HepG2 (cell line): ENCODE measurements at regions not wholly inside any gene's neighbourhood (a gene's known extent, or its start where the extent isn't known, plus 50 kb on each side); places are given as distances from the start of the nearest gene placed in this dataset.

Experiments used
- ATAC-seq: fragments of 200-7000 bp; cut with Tn5 transposase; 3 replicates; pipeline ENCODE4 v1.9.1; 2020; ENCODE audit warnings: mild to moderate bottlenecking, moderate library complexity
- BruUV-seq: library from RNA; stranded (reverse); fragments of 400-500 nt; replicated peaks from 2 replicates; lab custom pipeline; 2021; lab: Mats Ljungman, UMichigan
- CTCF ChIA-PET: fragments of 300-600 bp; formaldehyde crosslinking; extraction: SDS; loops from one replicate; lab custom pipeline; 2021; ENCODE audit warnings: low total read pairs, inconsistent platforms, low intra/inter-chr PET ratio; lab: Yijun Ruan, JAX
- POLR2A ChIA-PET: fragments of 350-600 bp; sonication (Branson Sonifier 250); formaldehyde crosslinking; loops from one replicate; lab custom pipeline; 2020; ENCODE audit warnings: antibody characterized with exemption, inconsistent platforms; lab: Yijun Ruan, JAX
- DNase-seq: peaks from one replicate; pipeline ENCODE4 v3.0.0-alpha.2; 2015; ENCODE audit warnings: low spot score
- FAIRE-seq: peaks from 3 replicates; lab custom pipeline; 2011; peaks lifted over from hg19 to GRCh38; lab: Jason Lieb, UNC
- H2AFZ ChIP-seq: one replicate; pipeline ENCODE4 v1.6.1; 2011; ENCODE audit warnings: low read length, inconsistent platforms
- H3K27ac ChIP-seq: fragments of 300-600 bp; 3 replicates; pipeline ENCODE4 v1.8.0; 2011; ENCODE audit warnings: mixed run types, mild to moderate bottlenecking, mixed read lengths, low read length, inconsistent platforms; ENCODE audit not compliant: insufficient read depth; ENCODE audit errors: extremely low read length
- H3K27me3 ChIP-seq, 2 experiments: fragments of 200-600 bp in 1 of 2; 2 replicates in 1 of 2; 3 replicates in 1 of 2; pipeline versions ENCODE4 v1.6.0 to v1.8.0; 2011; ENCODE audit warnings: low read length in 2 of 2, mild to moderate bottlenecking in 2 of 2, moderate library complexity in 2 of 2, inconsistent platforms in 1 of 2; ENCODE audit not compliant: insufficient read depth in 2 of 2, control insufficient read depth in 1 of 2
- H3K36me3 ChIP-seq, 2 experiments: fragments of 200-600 bp in 1 of 2; replicated peaks in 1 of 2; 2 replicates in 1 of 2; 3 replicates in 1 of 2; pipeline versions ENCODE4 v1.5.1 to v1.8.0; 2011; ENCODE audit warnings: low read length in 2 of 2, inconsistent platforms in 1 of 2; ENCODE audit not compliant: insufficient read depth in 2 of 2, control insufficient read depth in 1 of 2
- H3K4me1 ChIP-seq: 2 replicates; pipeline ENCODE4 v1.5.1; 2012; ENCODE audit warnings: low read length, inconsistent platforms; ENCODE audit not compliant: insufficient read depth
- H3K4me2 ChIP-seq: 2 replicates; pipeline ENCODE4 v1.6.0; 2011; ENCODE audit warnings: low read depth, low read length, inconsistent platforms
- H3K4me3 ChIP-seq, 3 experiments: fragments of 200-600 bp in 1 of 3; sonication (generic), shearing (Covaris generic) in 1 of 3; replicated peaks in 1 of 3; 2 replicates each; pipeline ENCODE4 v1.5.1; 2011 to 2016; ENCODE audit warnings: low read length in 3 of 3, inconsistent platforms in 2 of 3, low read depth in 2 of 3, mild to moderate bottlenecking in 2 of 3, control low read depth in 1 of 3, mixed read lengths in 1 of 3; ENCODE audit not compliant: insufficient read depth in 1 of 3
- H3K79me2 ChIP-seq: one replicate; pipeline ENCODE4 v1.6.1; 2011; ENCODE audit warnings: low read length, inconsistent platforms; ENCODE audit not compliant: insufficient read depth
- H3K9ac ChIP-seq: 2 replicates; pipeline ENCODE4 v1.6.0; 2011; ENCODE audit warnings: mild to moderate bottlenecking, low read depth, low read length, inconsistent platforms; ENCODE audit not compliant: insufficient read depth
- H3K9me3 ChIP-seq: 2 replicates; pipeline ENCODE4 v1.5.1; 2012; ENCODE audit warnings: mild to moderate bottlenecking, low read length
- H4K20me1 ChIP-seq: 2 replicates; pipeline ENCODE4 v1.6.0; 2011; ENCODE audit warnings: inconsistent platforms, mild to moderate bottlenecking, low read length, moderate library complexity; ENCODE audit not compliant: insufficient read depth
- SRF ChIP-seq: IDR thresholded peaks from 2 replicates; pipeline ENCODE4 v1.6.1; 2011; ENCODE audit warnings: mild to moderate bottlenecking, low read depth, low read length, moderate library complexity
- TBP ChIP-seq: sonication (generic); formaldehyde crosslinking; IDR thresholded peaks from 2 replicates; pipeline ENCODE4 v1.5.0; 2020; ENCODE audit warnings: missing genetic modification reagents
- ZFAT ChIP-seq: sonication (generic); formaldehyde crosslinking; conservative IDR thresholded peaks from 2 replicates; pipeline ENCODE4 v1.8.1; 2023; ENCODE audit warnings: missing genetic modification reagents, inconsistent platforms
- ZNF569 ChIP-seq: sonication (generic); formaldehyde crosslinking; IDR thresholded peaks from 2 replicates; pipeline ENCODE4 v1.5.0; 2020; ENCODE audit warnings: mild to moderate bottlenecking, missing genetic modification reagents, moderate library complexity, borderline replicate concordance
- ZNF570 ChIP-seq: sonication (generic); formaldehyde crosslinking; IDR thresholded peaks from 2 replicates; pipeline ENCODE4 v1.4.0; 2020; ENCODE audit warnings: mild to moderate bottlenecking, missing genetic modification reagents, borderline replicate concordance
- ZNF687 ChIP-seq: sonication (generic); formaldehyde crosslinking; IDR thresholded peaks from 2 replicates; pipeline ENCODE4 v1.5.1; 2020; ENCODE audit warnings: mild to moderate bottlenecking, missing genetic modification reagents, moderate library complexity
- WGBS: methylation state at CpG from one replicate; pipeline ENCODE4 v1.1.6; 2017; ENCODE audit warnings: low lambda C conversion rate; 5-methylcytosine and 5-hydroxymethylcytosine counted together
- in situ Hi-C: cut with HindIII; loops from 2 replicates; pipeline ENCODE4 v1.10.0; 2017; ENCODE audit warnings: low pct_unique_long_range_greater_than_20kb; ENCODE audit not compliant: extremely low pct_ligation_motif_present
- intact Hi-C: fragments of 100-400 bp; cut with micrococcal nuclease; formaldehyde crosslinking; loops from one replicate; pipeline ENCODE4 v1.10.0; 2022; ENCODE audit not compliant: unreplicated experiment
- TF ChIP-seq, protein P1 (sequence below): sonication (generic); formaldehyde crosslinking; IDR thresholded peaks from 2 replicates; pipeline ENCODE4 v1.4.0; 2020; ENCODE audit warnings: missing genetic modification reagents, borderline replicate concordance

GRCh38 chr4:137685357-137685756, 153.1 kb upstream of the PCDH18 start (continued):
- no peak for TF ChIP-seq ZNF687 (CRISPR knock-in tag)
- TF ChIP-seq, protein P1, sequence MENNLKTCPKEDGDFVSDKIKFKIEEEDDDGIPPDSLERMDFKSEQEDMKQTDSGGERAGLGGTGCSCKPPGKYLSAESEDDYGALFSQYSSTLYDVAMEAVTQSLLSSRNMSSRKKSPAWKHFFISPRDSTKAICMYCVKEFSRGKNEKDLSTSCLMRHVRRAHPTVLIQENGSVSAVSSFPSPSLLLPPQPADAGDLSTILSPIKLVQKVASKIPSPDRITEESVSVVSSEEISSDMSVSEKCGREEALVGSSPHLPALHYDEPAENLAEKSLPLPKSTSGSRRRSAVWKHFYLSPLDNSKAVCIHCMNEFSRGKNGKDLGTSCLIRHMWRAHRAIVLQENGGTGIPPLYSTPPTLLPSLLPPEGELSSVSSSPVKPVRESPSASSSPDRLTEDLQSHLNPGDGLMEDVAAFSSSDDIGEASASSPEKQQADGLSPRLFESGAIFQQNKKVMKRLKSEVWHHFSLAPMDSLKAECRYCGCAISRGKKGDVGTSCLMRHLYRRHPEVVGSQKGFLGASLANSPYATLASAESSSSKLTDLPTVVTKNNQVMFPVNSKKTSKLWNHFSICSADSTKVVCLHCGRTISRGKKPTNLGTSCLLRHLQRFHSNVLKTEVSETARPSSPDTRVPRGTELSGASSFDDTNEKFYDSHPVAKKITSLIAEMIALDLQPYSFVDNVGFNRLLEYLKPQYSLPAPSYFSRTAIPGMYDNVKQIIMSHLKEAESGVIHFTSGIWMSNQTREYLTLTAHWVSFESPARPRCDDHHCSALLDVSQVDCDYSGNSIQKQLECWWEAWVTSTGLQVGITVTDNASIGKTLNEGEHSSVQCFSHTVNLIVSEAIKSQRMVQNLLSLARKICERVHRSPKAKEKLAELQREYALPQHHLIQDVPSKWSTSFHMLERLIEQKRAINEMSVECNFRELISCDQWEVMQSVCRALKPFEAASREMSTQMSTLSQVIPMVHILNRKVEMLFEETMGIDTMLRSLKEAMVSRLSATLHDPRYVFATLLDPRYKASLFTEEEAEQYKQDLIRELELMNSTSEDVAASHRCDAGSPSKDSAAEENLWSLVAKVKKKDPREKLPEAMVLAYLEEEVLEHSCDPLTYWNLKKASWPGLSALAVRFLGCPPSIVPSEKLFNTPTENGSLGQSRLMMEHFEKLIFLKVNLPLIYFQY (CRISPR knock-in tag) = no peak
- TF ChIP-seq, all 625 proteins: peak for 0

DNA sequence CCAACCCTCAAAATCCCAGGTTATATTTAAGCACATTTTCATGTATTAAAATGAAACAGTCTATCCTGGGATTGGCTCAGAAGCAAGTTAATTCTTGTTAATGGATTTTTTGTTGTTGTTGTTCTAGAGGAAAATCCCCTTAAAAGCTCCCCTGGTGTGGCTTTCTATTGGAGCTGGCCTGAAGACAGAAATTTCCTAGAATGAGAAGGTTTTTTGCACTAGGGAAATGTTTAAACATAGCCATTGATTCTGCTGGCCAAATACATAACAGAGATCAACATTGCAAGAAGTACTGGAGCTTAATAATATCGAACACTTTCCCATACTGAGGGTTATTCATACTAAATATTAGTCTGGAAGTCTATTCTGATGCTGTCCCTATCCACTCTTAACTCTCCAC, 148.8 kb upstream of the PCDH18 start:
- Histone ChIP-seq H3K9me3 (no peaks in the 10 kb centered on the region), H3K27ac (no peak overlapping the region)
- no peak for ATAC-seq
- TF ChIP-seq ZFAT (CRISPR knock-in tag) = no peak
- TF ChIP-seq ZNF569 (CRISPR knock-in tag) = no peak
- TF ChIP-seq SRF = no peak
- TF ChIP-seq TBP = no peak
- no peak for TF ChIP-seq ZNF570
- TF ChIP-seq, all 625 proteins: peak for 0
- BruUV-seq = no TSS peak
- no peak overlapping the region for H3K4me2 ChIP-seq
- no peaks in the 10 kb centered on the region for H3K4me1 ChIP-seq
- no peaks in the 10 kb centered on the region for H4K20me1 ChIP-seq
- H3K4me3 ChIP-seq = no peak overlapping the region
- no peak overlapping the region for H2AFZ ChIP-seq
- no peak overlapping the region for H3K9ac ChIP-seq
- CTCF ChIA-PET = no interaction called here
- no peaks in the 10 kb centered on the region for H3K79me2 ChIP-seq
- intact Hi-C loops (no loop called here), in situ Hi-C loops (no loop called here)
- no peak for DNase-seq
- FAIRE-seq = no peak
- no peaks in the 10 kb centered on the region for H3K27me3 ChIP-seq
- no peaks in the 10 kb centered on the region for H3K36me3 ChIP-seq
- POLR2A ChIA-PET = no interaction called here
- WGBS = 0% methylated on average over 1 of the region's 1 CpG
